ENCODE measurements at regions not wholly inside any gene's neighbourhood (a gene's known extent, or its start where the extent isn't known, plus 50 kb on each side); places are given as distances from the start of the nearest gene placed in this dataset.
"Not testable (repeated sequence)": the region's sequence is repeated elsewhere in the genome, so short reads cannot be mapped to it uniquely, and the experiment has no call there.

DNA sequence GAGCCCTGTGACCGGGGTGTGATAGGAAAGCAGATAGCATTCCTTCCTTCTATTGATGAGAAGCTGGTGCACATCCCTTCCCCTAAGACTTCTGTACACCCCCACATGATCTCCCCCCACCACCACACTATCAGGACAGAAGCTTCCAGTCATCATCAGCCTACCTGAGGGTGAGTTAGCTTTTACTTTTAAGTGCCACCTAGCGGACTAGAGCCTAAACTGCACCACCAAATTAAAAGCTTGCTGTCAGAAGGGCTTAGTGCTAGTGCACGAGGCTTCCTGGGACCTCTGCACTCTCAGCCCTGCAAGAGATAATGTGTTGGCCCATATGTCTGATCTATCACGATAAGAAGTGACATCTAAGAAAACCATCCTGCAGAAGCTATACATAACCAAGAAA lies 181.7 kb downstream of the SPIN4 start:
- H3K27me3 ChIP-seq; H3K4me3 ChIP-seq; H3K27ac ChIP-seq; H3K4me1 ChIP-seq; H3K9me3 ChIP-seq; DNase-seq (ENCODE audit: low spot score in 2 of 2); H3K36me3 ChIP-seq: not testable (repeated sequence)
- no CpG with 5 or more reads among the region's 4 CpGs for WGBS, 2 donors

DNA sequence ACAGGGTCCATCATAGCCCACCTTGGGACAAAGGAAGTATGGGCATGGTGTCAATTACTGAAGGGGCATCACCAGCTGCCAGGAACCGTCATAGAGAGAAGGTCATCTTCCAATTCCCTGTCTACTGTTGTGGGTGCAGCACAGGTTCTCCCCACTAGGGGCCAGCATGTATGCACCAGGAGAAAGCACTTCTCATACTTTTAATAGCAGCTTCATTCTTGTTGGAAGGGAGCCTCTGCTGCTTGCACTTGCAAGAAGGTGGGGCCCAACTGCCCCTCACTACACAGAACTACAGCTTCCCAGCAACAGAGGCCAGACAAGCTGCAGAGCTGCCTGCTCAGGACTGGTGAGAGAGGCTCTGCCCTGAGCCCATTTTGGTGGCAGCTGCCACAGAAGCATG lies 182.2 kb downstream of the SPIN4 start:
- WGBS, 2 donors = no CpG with 5 or more reads among the region's 1 CpG
- not testable (repeated sequence) for DNase-seq (ENCODE audit: low spot score in 2 of 2); H3K36me3 ChIP-seq; H3K9me3 ChIP-seq; H3K27me3 ChIP-seq; H3K27ac ChIP-seq; H3K4me3 ChIP-seq; H3K4me1 ChIP-seq

DNA sequence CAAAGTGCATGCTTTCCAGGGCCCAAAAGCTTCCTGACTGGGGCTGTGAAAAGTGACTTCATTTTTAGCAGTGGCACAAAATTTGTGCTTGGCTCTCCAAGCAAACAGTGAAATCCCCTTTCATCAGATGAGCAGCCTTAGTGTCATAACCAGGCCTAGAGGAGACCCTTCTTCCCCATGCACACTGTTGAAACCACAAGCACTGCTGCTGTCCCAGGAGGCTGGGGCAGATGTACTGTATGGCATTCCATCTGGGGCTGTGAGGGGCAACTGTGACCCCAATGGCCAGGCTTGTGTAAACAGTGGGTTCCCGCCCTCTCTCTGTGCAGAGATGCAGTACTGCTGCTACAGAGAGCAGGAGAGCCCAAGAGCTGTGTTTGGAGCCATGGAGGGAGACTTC lies 184.1 kb downstream of the SPIN4 start:
- H3K27me3 ChIP-seq; H3K4me1 ChIP-seq; H3K27ac ChIP-seq; H3K36me3 ChIP-seq; H3K4me3 ChIP-seq; DNase-seq (ENCODE audit: low spot score in 2 of 2); H3K9me3 ChIP-seq: not testable (repeated sequence)
- WGBS, 2 donors = no CpG with 5 or more reads among the region's 1 CpG

DNA sequence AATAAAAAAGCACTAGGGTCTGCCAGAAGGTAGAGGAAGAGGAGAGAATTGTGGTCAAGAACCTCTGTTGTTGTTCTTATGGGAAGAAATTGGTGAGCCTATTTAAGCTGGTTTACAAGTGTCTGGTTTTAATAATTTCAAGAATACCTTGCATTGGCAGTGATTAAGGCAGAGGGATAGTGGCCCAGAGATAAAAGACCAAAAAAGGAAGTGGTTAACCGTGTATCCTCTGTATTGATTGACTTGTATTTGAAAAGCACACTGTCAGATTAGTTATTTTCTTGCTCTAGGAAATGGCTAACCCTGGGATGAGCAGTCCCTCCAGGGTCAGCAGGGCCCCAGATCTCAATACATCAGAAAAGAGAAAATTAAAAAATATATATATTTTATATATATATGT lies 190.1 kb downstream of the SPIN4 start:
- H3K27me3 ChIP-seq; H3K27ac ChIP-seq; H3K9me3 ChIP-seq; DNase-seq (ENCODE audit: low spot score in 2 of 2); H3K4me1 ChIP-seq; H3K4me3 ChIP-seq; H3K36me3 ChIP-seq: not testable (repeated sequence)
- no CpG with 5 or more reads among the region's 1 CpG for WGBS, 2 donors

DNA sequence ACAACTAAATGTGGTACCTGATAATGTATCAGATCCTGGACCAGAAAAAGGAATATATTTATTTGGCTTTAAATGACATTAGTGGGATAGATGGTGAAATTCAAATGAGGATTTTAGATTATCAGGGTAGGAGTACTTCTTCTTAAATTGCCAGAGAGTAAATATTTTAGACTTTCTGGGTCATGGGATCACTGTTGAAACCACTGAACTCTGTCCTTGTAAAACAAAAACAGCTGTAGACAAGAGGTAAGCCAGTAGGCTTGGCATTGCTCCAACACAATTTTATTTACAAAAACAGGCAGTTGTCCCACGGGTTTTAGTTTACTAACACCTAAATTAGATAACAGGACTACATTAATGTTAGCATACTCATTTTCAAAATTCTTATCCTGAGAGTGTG lies 190.8 kb downstream of the SPIN4 start:
- not testable (repeated sequence) for H3K27me3 ChIP-seq; DNase-seq (ENCODE audit: low spot score in 2 of 2); H3K4me1 ChIP-seq; H3K36me3 ChIP-seq; H3K9me3 ChIP-seq; H3K27ac ChIP-seq; H3K4me3 ChIP-seq
- WGBS, 2 donors = no CpG with 5 or more reads among the region's 1 CpG

DNA sequence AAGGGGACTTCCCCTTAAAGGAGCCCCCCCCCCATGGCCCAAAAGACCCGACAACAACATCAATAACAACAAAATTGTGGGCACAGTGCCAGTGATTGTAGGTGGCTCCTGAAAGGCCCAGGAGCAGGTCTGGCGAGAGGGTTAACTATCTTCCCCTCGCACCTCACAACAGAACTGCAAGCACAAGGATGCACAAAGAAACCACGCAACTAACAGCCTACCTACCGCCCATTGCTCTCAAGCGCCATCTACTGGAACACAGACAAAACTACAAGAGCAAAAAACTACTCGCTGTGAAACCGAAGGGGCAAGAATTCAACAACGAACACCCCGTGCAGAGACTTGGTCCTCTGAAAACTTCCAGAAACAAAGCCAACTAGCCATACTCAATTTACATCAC lies 205.6 kb downstream of the SPIN4 start:
- DNase-seq (ENCODE audit: low spot score in 2 of 2); H3K4me1 ChIP-seq; H3K9me3 ChIP-seq; H3K27ac ChIP-seq; H3K27me3 ChIP-seq; H3K4me3 ChIP-seq; H3K36me3 ChIP-seq: not testable (repeated sequence)
- no CpG with 5 or more reads among the region's 10 CpGs for WGBS, 2 donors

DNA sequence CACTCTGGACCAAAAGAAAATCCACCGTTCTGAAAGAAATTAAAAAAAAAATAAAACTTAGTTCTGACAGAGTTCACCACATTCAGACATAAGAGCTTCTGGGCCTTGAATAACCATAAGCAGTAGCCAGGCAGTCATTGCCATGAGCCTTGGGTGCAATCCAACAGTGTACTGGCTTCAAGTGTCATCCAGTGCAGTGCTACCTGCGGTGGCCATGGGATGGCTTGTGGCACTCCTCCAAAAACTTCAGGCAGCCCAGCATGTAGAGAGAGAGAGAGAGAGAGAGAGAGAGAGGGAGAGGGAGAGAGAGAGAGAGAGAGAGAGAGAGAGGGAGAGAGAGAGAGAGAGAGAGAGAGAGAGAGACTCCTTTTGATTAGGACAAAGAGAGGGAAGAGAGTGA lies 208.5 kb downstream of the SPIN4 start:
- H3K9me3 ChIP-seq; H3K27me3 ChIP-seq; H3K4me3 ChIP-seq; H3K36me3 ChIP-seq; H3K4me1 ChIP-seq; DNase-seq (ENCODE audit: low spot score in 2 of 2); H3K27ac ChIP-seq: not testable (repeated sequence)
- WGBS, 2 donors = no CpG with 5 or more reads among the region's 2 CpGs

DNA sequence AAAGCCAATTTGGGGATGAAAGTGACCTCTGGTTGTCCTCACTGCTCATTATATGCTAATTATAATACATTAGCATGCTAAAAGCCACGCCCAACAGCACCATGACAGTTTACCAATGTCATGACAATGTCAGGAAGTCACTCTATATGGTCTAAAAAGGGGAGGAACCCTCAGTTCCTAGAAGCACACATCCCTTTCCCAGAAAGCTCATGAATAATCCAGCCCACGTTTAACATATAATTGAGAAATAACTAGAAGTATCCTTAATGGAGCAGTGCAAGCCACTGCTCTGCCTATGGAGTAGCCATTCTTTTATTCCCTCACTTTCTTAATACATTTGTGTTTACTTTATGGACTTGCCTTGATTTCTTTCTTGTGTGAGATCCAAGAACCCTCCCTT lies 215.3 kb downstream of the SPIN4 start:
- not testable (repeated sequence) for H3K36me3 ChIP-seq; H3K27me3 ChIP-seq; DNase-seq (ENCODE audit: low spot score in 2 of 2); H3K27ac ChIP-seq; H3K4me3 ChIP-seq; H3K9me3 ChIP-seq; H3K4me1 ChIP-seq
- WGBS, 2 donors = no CpG with 5 or more reads among the region's 2 CpGs

DNA sequence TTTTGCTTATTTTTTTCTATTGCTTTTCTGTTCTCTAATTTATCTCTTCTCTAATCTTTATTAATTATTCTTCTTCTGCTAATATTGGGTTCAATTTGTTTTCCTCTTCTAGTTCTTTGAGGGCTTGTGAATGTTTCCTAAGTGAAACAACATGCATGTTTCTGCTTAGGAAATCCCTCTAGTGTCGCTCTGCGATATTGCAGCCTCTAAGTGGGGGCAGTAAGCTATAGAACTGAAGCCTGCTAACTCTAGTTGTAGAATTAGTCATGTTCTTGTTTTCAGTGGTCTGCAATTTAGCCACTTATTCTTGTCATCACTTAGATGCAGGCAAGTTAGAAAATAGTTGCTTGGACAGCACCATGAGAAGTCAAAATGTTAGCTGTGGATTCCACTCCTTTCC lies 222.6 kb downstream of the SPIN4 start:
- 2 to 3% methylated on average over 2 of the region's 2 CpGs for WGBS, 2 donors
- Histone ChIP-seq H3K27ac (no peak overlapping the region), H3K4me1 (no peaks in the 10 kb centered on the region), H3K27me3 (no peaks in the 10 kb centered on the region), H3K9me3 (no peaks in the 10 kb centered on the region), H3K36me3 (no peaks in the 10 kb centered on the region), H3K4me3 (no peak overlapping the region)
- DNase-seq (ENCODE audit: low spot score in 2 of 2) = no peak
- no peak for TF ChIP-seq EP300 (IDR thresholded peaks at IDR 0.05)
- no peak for TF ChIP-seq POLR2A (IDR thresholded peaks at IDR 0.05)
- TF ChIP-seq, protein P1, sequence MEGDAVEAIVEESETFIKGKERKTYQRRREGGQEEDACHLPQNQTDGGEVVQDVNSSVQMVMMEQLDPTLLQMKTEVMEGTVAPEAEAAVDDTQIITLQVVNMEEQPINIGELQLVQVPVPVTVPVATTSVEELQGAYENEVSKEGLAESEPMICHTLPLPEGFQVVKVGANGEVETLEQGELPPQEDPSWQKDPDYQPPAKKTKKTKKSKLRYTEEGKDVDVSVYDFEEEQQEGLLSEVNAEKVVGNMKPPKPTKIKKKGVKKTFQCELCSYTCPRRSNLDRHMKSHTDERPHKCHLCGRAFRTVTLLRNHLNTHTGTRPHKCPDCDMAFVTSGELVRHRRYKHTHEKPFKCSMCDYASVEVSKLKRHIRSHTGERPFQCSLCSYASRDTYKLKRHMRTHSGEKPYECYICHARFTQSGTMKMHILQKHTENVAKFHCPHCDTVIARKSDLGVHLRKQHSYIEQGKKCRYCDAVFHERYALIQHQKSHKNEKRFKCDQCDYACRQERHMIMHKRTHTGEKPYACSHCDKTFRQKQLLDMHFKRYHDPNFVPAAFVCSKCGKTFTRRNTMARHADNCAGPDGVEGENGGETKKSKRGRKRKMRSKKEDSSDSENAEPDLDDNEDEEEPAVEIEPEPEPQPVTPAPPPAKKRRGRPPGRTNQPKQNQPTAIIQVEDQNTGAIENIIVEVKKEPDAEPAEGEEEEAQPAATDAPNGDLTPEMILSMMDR (IDR thresholded peaks at IDR 0.05) = peak in 4 of 5 experiments; percentile 15 to 61 (median 26)

DNA sequence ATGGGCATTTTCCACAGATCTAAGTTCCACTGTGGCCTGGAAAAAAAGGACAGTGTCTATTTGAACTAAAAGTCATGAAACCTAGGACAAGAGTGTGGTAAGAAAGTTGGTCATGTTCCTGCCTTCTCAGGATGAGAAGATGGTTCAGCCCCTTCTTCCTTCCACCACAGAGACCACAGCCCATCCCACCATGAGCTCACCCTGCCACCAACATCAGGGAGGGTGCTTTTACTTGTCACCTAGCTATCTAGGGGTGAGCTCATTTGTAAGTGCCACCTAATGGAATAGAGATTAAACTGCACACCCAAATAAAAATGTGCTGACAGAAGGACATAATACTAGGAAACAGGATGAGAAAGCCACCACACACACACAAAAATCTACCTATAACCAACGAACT lies 235.9 kb downstream of the SPIN4 start:
- no peak overlapping the region for H3K27ac ChIP-seq
- H3K4me1 ChIP-seq = no peaks in the 10 kb centered on the region
- H3K36me3 ChIP-seq = no peaks in the 10 kb centered on the region
- TF ChIP-seq, protein P1 (IDR thresholded peaks at IDR 0.05) = no peak
- TF ChIP-seq POLR2A (IDR thresholded peaks at IDR 0.05) = no peak
- WGBS, 2 donors = 10 to 20% methylated on average over 1 of the region's 1 CpG
- no peaks in the 10 kb centered on the region for H3K9me3 ChIP-seq
- no peak overlapping the region for H3K4me3 ChIP-seq
- no peak for DNase-seq (ENCODE audit: low spot score in 2 of 2)
- H3K27me3 ChIP-seq = no peaks in the 10 kb centered on the region
